Karpas-422 (cell line): ENCODE measurements at regions not wholly inside any gene's neighbourhood (a gene's known extent, or its start where the extent isn't known, plus 50 kb on each side); places are given as distances from the start of the nearest gene placed in this dataset.
"Not testable (repeated sequence)": the region's sequence is repeated elsewhere in the genome, so short reads cannot be mapped to it uniquely, and the experiment has no call there.

Experiments
- DNase-seq: peaks from one replicate; pipeline ENCODE4 v3.0.0-alpha.2; 2015
- H2AFZ ChIP-seq: fragments of 200-600 bp; sonication (generic); 2 replicates; pipeline ENCODE4 v1.6.1; 2014; ENCODE audit warnings: antibody characterized with exemption, low read length, mixed read lengths
- H3K27ac ChIP-seq: fragments of 200-600 bp; sonication (generic); 2 replicates; pipeline ENCODE4 v1.5.1; 2014; ENCODE audit warnings: mild to moderate bottlenecking, low read length, moderate library complexity
- H3K27me3 ChIP-seq: fragments of 200-600 bp; sonication (generic); 2 replicates; pipeline ENCODE4 v1.6.1; 2014; ENCODE audit warnings: low read length, mixed read lengths
- H3K36me3 ChIP-seq: fragments of 200-600 bp; sonication (generic); 2 replicates; pipeline ENCODE4 v1.6.1; 2014; ENCODE audit warnings: low read length, mixed read lengths; ENCODE audit not compliant: insufficient read depth
- H3K4me1 ChIP-seq: fragments of 200-600 bp; sonication (generic); 2 replicates; pipeline ENCODE4 v1.6.1; 2014; ENCODE audit warnings: mild to moderate bottlenecking, low read length, mixed read lengths
- H3K4me2 ChIP-seq: fragments of 200-600 bp; sonication (generic); 2 replicates; pipeline ENCODE4 v1.6.1; 2014; ENCODE audit warnings: low read length, low read depth, mild to moderate bottlenecking; ENCODE audit not compliant: poor library complexity, severe bottlenecking
- H3K4me3 ChIP-seq: fragments of 200-600 bp; sonication (generic); 2 replicates; pipeline ENCODE4 v1.5.1; 2014; ENCODE audit warnings: mild to moderate bottlenecking, antibody characterized with exemption, low read length, mixed read lengths
- H3K79me2 ChIP-seq: fragments of 200-600 bp; sonication (generic); 2 replicates; pipeline ENCODE4 v1.6.1; 2014; ENCODE audit warnings: mild to moderate bottlenecking, low read length, mixed read lengths
- H3K9ac ChIP-seq: fragments of 200-600 bp; sonication (generic); 2 replicates; pipeline ENCODE4 v1.6.0; 2014; ENCODE audit warnings: low read length
- H3K9me2 ChIP-seq: fragments of 200-600 bp; sonication (generic), shearing (Covaris generic); replicated peaks from 2 replicates; pipeline ENCODE4 v1.6.0; 2014; ENCODE audit warnings: mild to moderate bottlenecking, low read length, moderate library complexity; ENCODE audit not compliant: insufficient read depth
- H3K9me3 ChIP-seq: fragments of 300-700, 200-600 bp; sonication (generic); 2 replicates; pipeline ENCODE4 v1.6.1; 2014; ENCODE audit warnings: low read length, mixed read lengths
- H4K20me1 ChIP-seq: fragments of 200-600 bp; sonication (generic); 2 replicates; pipeline ENCODE4 v1.6.1; 2014; ENCODE audit warnings: mild to moderate bottlenecking, antibody characterized with exemption, low read length, low read depth; ENCODE audit not compliant: insufficient read depth

- DNase-seq, result no peak
Observed at GRCh38 chr21:18743531-18743930, 339.9 kb upstream of the TMPRSS15 start.

GRCh38 chr21:18744840-18745239, 341.3 kb upstream of the TMPRSS15 start:
- H3K9me2 ChIP-seq, result no peaks in the 10 kb centered on the region
- no peak overlapping the region for H3K4me2 ChIP-seq
- no peak overlapping the region for H3K9ac ChIP-seq
- no peaks in the 10 kb centered on the region for H4K20me1 ChIP-seq
- H3K27ac ChIP-seq, result no peak overlapping the region
- no peak overlapping the region for H3K4me3 ChIP-seq
- H3K79me2 ChIP-seq, result no peaks in the 10 kb centered on the region
- no peaks in the 10 kb centered on the region for H3K4me1 ChIP-seq
- no peak overlapping the region for H2AFZ ChIP-seq
- H3K9me3 ChIP-seq, result peaks cover 29% of the 10 kb centered on the region
- H3K27me3 ChIP-seq, result no peaks in the 10 kb centered on the region
- no peaks in the 10 kb centered on the region for H3K36me3 ChIP-seq
- DNase-seq, result no peak

More at GRCh38 chr21:18743531-18743930, 339.9 kb upstream of the TMPRSS15 start:
- Histone ChIP-seq H2AFZ (no peak overlapping the region), H3K4me1 (no peaks in the 10 kb centered on the region), H3K36me3 (no peaks in the 10 kb centered on the region), H3K27ac (no peak overlapping the region), H3K27me3 (no peaks in the 10 kb centered on the region), H3K79me2 (no peaks in the 10 kb centered on the region), H3K4me2 (no peak overlapping the region), H3K9me3 (peaks cover 27% of the 10 kb centered on the region), H3K9me2 (no peaks in the 10 kb centered on the region), H3K9ac (no peak overlapping the region), H4K20me1 (no peaks in the 10 kb centered on the region), H3K4me3 (no peak overlapping the region)

GRCh38 chr21:18752894-18753293, 349.3 kb upstream of the TMPRSS15 start:
- H3K4me3 ChIP-seq, H3K4me2 ChIP-seq, H3K9ac ChIP-seq, DNase-seq, H3K27me3 ChIP-seq, H3K9me2 ChIP-seq, H3K79me2 ChIP-seq, H3K27ac ChIP-seq, H4K20me1 ChIP-seq, H2AFZ ChIP-seq, H3K4me1 ChIP-seq, H3K36me3 ChIP-seq: not testable (repeated sequence)
- peaks cover 11% of the 10 kb centered on the region for H3K9me3 ChIP-seq

GRCh38 chr21:18756272-18756671, 352.7 kb upstream of the TMPRSS15 start:
- not testable (repeated sequence) for H3K4me1 ChIP-seq, H3K4me3 ChIP-seq, H3K9me2 ChIP-seq, H3K79me2 ChIP-seq, H2AFZ ChIP-seq, H3K36me3 ChIP-seq, H3K27me3 ChIP-seq, DNase-seq, H3K4me2 ChIP-seq, H4K20me1 ChIP-seq, H3K27ac ChIP-seq, H3K9ac ChIP-seq, H3K9me3 ChIP-seq

- Histone ChIP-seq H3K27ac (no peak overlapping the region), H2AFZ (no peak overlapping the region), H3K9ac (no peak overlapping the region), H4K20me1 (no peaks in the 10 kb centered on the region), H3K4me2 (no peak overlapping the region), H3K36me3 (no peaks in the 10 kb centered on the region), H3K79me2 (no peaks in the 10 kb centered on the region), H3K9me2 (no peaks in the 10 kb centered on the region), H3K4me1 (no peaks in the 10 kb centered on the region), H3K27me3 (no peaks in the 10 kb centered on the region), H3K9me3 (peaks cover 4% of the 10 kb centered on the region), H3K4me3 (no peak overlapping the region)
- DNase-seq, result no peak
Observed at GRCh38 chr21:18759267-18759666, 355.7 kb upstream of the TMPRSS15 start.

- H3K4me3 ChIP-seq, result no peak overlapping the region
Observed at GRCh38 chr21:18759751-18760161, 356.2 kb upstream of the TMPRSS15 start.

GRCh38 chr21:18760247-18760646, 356.7 kb upstream of the TMPRSS15 start:
- DNase-seq, result no peak
- Histone ChIP-seq H2AFZ (no peak overlapping the region), H3K36me3 (no peaks in the 10 kb centered on the region), H3K79me2 (no peaks in the 10 kb centered on the region), H3K9ac (no peak overlapping the region), H3K27me3 (no peaks in the 10 kb centered on the region), H3K9me2 (no peaks in the 10 kb centered on the region), H3K9me3 (peaks cover 5% of the 10 kb centered on the region), H3K4me1 (no peaks in the 10 kb centered on the region), H3K27ac (no peak overlapping the region), H3K4me2 (no peak overlapping the region), H3K4me3 (no peak overlapping the region), H4K20me1 (no peaks in the 10 kb centered on the region)

More at GRCh38 chr21:18759751-18760161, 356.2 kb upstream of the TMPRSS15 start:
- no peak for DNase-seq
- Histone ChIP-seq H3K4me2 (no peak overlapping the region), H3K36me3 (no peaks in the 10 kb centered on the region), H3K27me3 (no peaks in the 10 kb centered on the region), H3K79me2 (no peaks in the 10 kb centered on the region), H4K20me1 (no peaks in the 10 kb centered on the region), H3K9ac (no peak overlapping the region), H3K4me1 (no peaks in the 10 kb centered on the region), H3K9me2 (no peaks in the 10 kb centered on the region), H3K27ac (no peak overlapping the region), H2AFZ (no peak overlapping the region), H3K9me3 (peaks cover 5% of the 10 kb centered on the region)

GRCh38 chr21:18764720-18765119, 361.1 kb upstream of the TMPRSS15 start:
- Histone ChIP-seq H3K79me2 (no peaks in the 10 kb centered on the region), H3K36me3 (no peaks in the 10 kb centered on the region), H3K9me2 (no peaks in the 10 kb centered on the region), H4K20me1 (no peaks in the 10 kb centered on the region), H2AFZ (no peak overlapping the region), H3K4me3 (no peak overlapping the region), H3K4me1 (no peaks in the 10 kb centered on the region), H3K27me3 (no peaks in the 10 kb centered on the region), H3K4me2 (no peak overlapping the region), H3K9me3 (peaks cover 21% of the 10 kb centered on the region), H3K27ac (no peak overlapping the region), H3K9ac (no peak overlapping the region)
- no peak for DNase-seq

GRCh38 chr21:18769599-18769998, 366.0 kb upstream of the TMPRSS15 start:
- H3K4me1 ChIP-seq, result no peaks in the 10 kb centered on the region
- no peak overlapping the region for H3K4me2 ChIP-seq
- no peaks in the 10 kb centered on the region for H4K20me1 ChIP-seq
- H3K9me3 ChIP-seq, result peaks cover 35% of the 10 kb centered on the region
- no peak for DNase-seq
- H3K9ac ChIP-seq, result no peak overlapping the region
- H3K4me3 ChIP-seq, result no peak overlapping the region
- no peak overlapping the region for H2AFZ ChIP-seq
- H3K79me2 ChIP-seq, result no peaks in the 10 kb centered on the region
- H3K36me3 ChIP-seq, result no peaks in the 10 kb centered on the region
- no peaks in the 10 kb centered on the region for H3K9me2 ChIP-seq
- H3K27ac ChIP-seq, result no peak overlapping the region
- H3K27me3 ChIP-seq, result no peaks in the 10 kb centered on the region
